SU-DHL-6 (cell line): ENCODE measurements at regions not wholly inside any gene's neighbourhood (a gene's known extent, or its start where the extent isn't known, plus 50 kb on each side); places are given as distances from the start of the nearest gene placed in this dataset.

Source experiments
- H2AFZ ChIP-seq: fragments of 200-600 bp; sonication (generic); 2 replicates; pipeline ENCODE4 v1.6.1; 2014; ENCODE audit warnings: low read depth, mild to moderate bottlenecking, moderate library complexity, mixed read lengths, antibody characterized with exemption, low read length; ENCODE audit not compliant: severe bottlenecking
- H3F3A ChIP-seq: fragments of 200-600 bp; shearing (Covaris generic); 2 replicates; pipeline ENCODE4 v1.6.0; 2016; ENCODE audit warnings: antibody characterized with exemption, mild to moderate bottlenecking; ENCODE audit not compliant: insufficient read depth
- H3K27ac ChIP-seq: fragments of 200-600 bp; sonication (generic); 2 replicates; pipeline ENCODE4 v1.5.1; 2016; ENCODE audit warnings: low read depth, mild to moderate bottlenecking, low read length, moderate library complexity, mixed read lengths
- H3K27me3 ChIP-seq: fragments of 200-600 bp; sonication (generic), shearing (Covaris generic); 2 replicates; pipeline ENCODE4 v1.6.0; 2014; ENCODE audit warnings: mild to moderate bottlenecking, low read length
- H3K36me3 ChIP-seq: fragments of 200-600 bp; sonication (generic); 2 replicates; pipeline ENCODE4 v1.6.1; 2014; ENCODE audit warnings: mild to moderate bottlenecking, low read length, mixed read lengths
- H3K4me2 ChIP-seq: fragments of 300-600, 200-600 bp; shearing (Covaris generic), sonication (generic); 2 replicates; pipeline ENCODE4 v1.6.0; 2014; ENCODE audit warnings: low read length, low read depth, mild to moderate bottlenecking; ENCODE audit not compliant: poor library complexity, severe bottlenecking
- H3K4me3 ChIP-seq: fragments of 200-600 bp; sonication (generic); 2 replicates; pipeline ENCODE4 v1.5.1; 2014; ENCODE audit warnings: antibody characterized with exemption, low read length, mild to moderate bottlenecking, mixed read lengths; ENCODE audit not compliant: insufficient read depth, poor library complexity, severe bottlenecking
- H3K79me2 ChIP-seq: fragments of 200-600 bp; sonication (generic); 2 replicates; pipeline ENCODE4 v1.6.1; 2014; ENCODE audit warnings: mild to moderate bottlenecking, low read length, moderate library complexity; ENCODE audit not compliant: insufficient read depth
- H3K9ac ChIP-seq: fragments of 200-600 bp; sonication (generic); 2 replicates; pipeline ENCODE4 v1.7.0; 2014; ENCODE audit warnings: mild to moderate bottlenecking, low read length
- H3K9me2 ChIP-seq: fragments of 200-600 bp; sonication (generic); replicated peaks from 2 replicates; pipeline ENCODE4 v1.6.1; 2014; ENCODE audit warnings: low read length; ENCODE audit not compliant: insufficient read depth
- H3K9me3 ChIP-seq: fragments of 200-600 bp; sonication (generic); 2 replicates; pipeline ENCODE4 v1.6.1; 2014; ENCODE audit warnings: low read length, mixed read lengths; ENCODE audit not compliant: insufficient read depth
- H4K20me1 ChIP-seq: fragments of 200-600 bp; sonication (generic); 2 replicates; pipeline ENCODE4 v1.6.1; 2014; ENCODE audit warnings: low read depth, mild to moderate bottlenecking, antibody characterized with exemption, low read length, moderate library complexity, mixed read lengths
- CTCF ChIP-seq: fragments of 200-600 bp; sonication (generic); IDR thresholded peaks from one replicate; pipeline ENCODE4 v1.5.1; 2017; ENCODE audit warnings: antibody characterized with exemption, mild to moderate bottlenecking, low read length, moderate library complexity; ENCODE audit not compliant: insufficient read depth, poor library complexity, severe bottlenecking
- EZH2phosphoT487 ChIP-seq: fragments of 200-600 bp; sonication (generic), shearing (Covaris generic); conservative IDR thresholded peaks from 2 replicates; pipeline ENCODE4 v1.6.1; 2018; ENCODE audit warnings: mild to moderate bottlenecking, antibody characterized with exemption, low read length, moderate library complexity, mixed read lengths

GRCh38 chr6:122063076-122063475 lies 336.4 kb upstream of the HSF2 start:
- Histone ChIP-seq H3K27ac (no peak overlapping the region), H4K20me1 (no peaks in the 10 kb centered on the region), H3K36me3 (no peaks in the 10 kb centered on the region), H3K4me3 (no peak overlapping the region), H2AFZ (no peak overlapping the region), H3K9me2 (no peaks in the 10 kb centered on the region), H3K9ac (no peak overlapping the region), H3K4me2 (no peak overlapping the region), H3F3A (no peaks in the 10 kb centered on the region), H3K27me3 (no peaks in the 10 kb centered on the region), H3K79me2 (no peaks in the 10 kb centered on the region), H3K9me3 (no peaks in the 10 kb centered on the region)
- TF ChIP-seq EZH2phosphoT487 = no peak
- TF ChIP-seq CTCF = no peak

GRCh38 chr6:122063761-122064160 lies 335.7 kb upstream of the HSF2 start:
- H3K27me3 ChIP-seq = no peaks in the 10 kb centered on the region
- no peak overlapping the region for H3K4me2 ChIP-seq
- H3K9ac ChIP-seq = no peak overlapping the region
- H3F3A ChIP-seq = no peaks in the 10 kb centered on the region
- no peaks in the 10 kb centered on the region for H4K20me1 ChIP-seq
- no peaks in the 10 kb centered on the region for H3K79me2 ChIP-seq
- H3K9me3 ChIP-seq = no peaks in the 10 kb centered on the region
- H3K36me3 ChIP-seq = no peaks in the 10 kb centered on the region
- no peak for TF ChIP-seq EZH2phosphoT487
- no peak for TF ChIP-seq CTCF
- H2AFZ ChIP-seq = no peak overlapping the region
- no peak overlapping the region for H3K4me3 ChIP-seq
- no peak overlapping the region for H3K27ac ChIP-seq
- no peaks in the 10 kb centered on the region for H3K9me2 ChIP-seq

GRCh38 chr6:122066200-122066599 lies 333.3 kb upstream of the HSF2 start:
- Histone ChIP-seq H3F3A (no peaks in the 10 kb centered on the region), H3K4me3 (no peak overlapping the region), H3K4me2 (no peak overlapping the region), H3K9ac (no peak overlapping the region), H3K27me3 (no peaks in the 10 kb centered on the region), H3K9me2 (no peaks in the 10 kb centered on the region), H3K79me2 (no peaks in the 10 kb centered on the region), H2AFZ (no peak overlapping the region), H3K9me3 (no peaks in the 10 kb centered on the region), H4K20me1 (no peaks in the 10 kb centered on the region), H3K27ac (no peak overlapping the region), H3K36me3 (no peaks in the 10 kb centered on the region)
- TF ChIP-seq EZH2phosphoT487 = no peak
- TF ChIP-seq CTCF = no peak

- no peak overlapping the region for H3K9ac ChIP-seq
- H3K9me3 ChIP-seq = no peaks in the 10 kb centered on the region
- H3K9me2 ChIP-seq = no peaks in the 10 kb centered on the region
- no peak overlapping the region for H3K27ac ChIP-seq
- H3K4me2 ChIP-seq = no peak overlapping the region
- H3K4me3 ChIP-seq = no peak overlapping the region
- H3F3A ChIP-seq = no peaks in the 10 kb centered on the region
- H2AFZ ChIP-seq = no peak overlapping the region
- H3K79me2 ChIP-seq = no peaks in the 10 kb centered on the region
- no peaks in the 10 kb centered on the region for H3K36me3 ChIP-seq
- H4K20me1 ChIP-seq = no peaks in the 10 kb centered on the region
- TF ChIP-seq EZH2phosphoT487 (no peak), CTCF (no peak)
- no peaks in the 10 kb centered on the region for H3K27me3 ChIP-seq
Measured at GRCh38 chr6:122068291-122068769, 331.1 kb upstream of the HSF2 start.
